Panc1 (cell line): ENCODE measurements at regions not wholly inside any gene's neighbourhood (a gene's known extent, or its start where the extent isn't known, plus 50 kb on each side); places are given as distances from the start of the nearest gene placed in this dataset.

Experiments
- ATAC-seq: fragments of 200-7000 bp; cut with Tn5 transposase; 2 replicates; pipeline ENCODE4 v1.9.1; 2020; ENCODE audit warnings: mild to moderate bottlenecking, moderate library complexity
- BruUV-seq: library from RNA; stranded (reverse); fragments of 400-500 nt; replicated peaks from 2 replicates; lab custom pipeline; 2021; lab: Mats Ljungman, UMichigan
- CTCF ChIA-PET: fragments of 300-600 bp; sonication (Branson Sonifier 250); formaldehyde crosslinking; loops from one replicate; lab custom pipeline; 2022; ENCODE audit warnings: antibody characterized with exemption; lab: Charles Lee
- POLR2A ChIA-PET: fragments of 300-600 bp; sonication (Branson Sonifier 250); formaldehyde crosslinking; loops from one replicate; lab custom pipeline; 2022; ENCODE audit warnings: antibody characterized with exemption; lab: Charles Lee
- DNase-seq: peaks from one replicate; pipeline ENCODE4 v3.0.0-alpha.2; 2010; ENCODE audit warnings: low read depth, low spot score
- H3K27ac ChIP-seq: 2 replicates; pipeline ENCODE4 v1.5.1; 2011; ENCODE audit warnings: mild to moderate bottlenecking, low read length, inconsistent platforms
- H3K27me3 ChIP-seq: fragments of 200-500 bp; sonication (Bioruptor generic); 2 replicates; pipeline ENCODE4 v1.6.0; 2014; ENCODE audit warnings: low read length, inconsistent platforms; ENCODE audit not compliant: control insufficient read depth, insufficient read depth
- H3K36me3 ChIP-seq: fragments of 200-500 bp; sonication (Bioruptor generic); 2 replicates; pipeline ENCODE4 v1.5.1; 2014; ENCODE audit warnings: inconsistent platforms, mild to moderate bottlenecking, low read length, moderate library complexity; ENCODE audit not compliant: control insufficient read depth, insufficient read depth
- H3K4me1 ChIP-seq: 2 replicates; pipeline ENCODE4 v1.5.1; 2011; ENCODE audit warnings: inconsistent platforms, mild to moderate bottlenecking, low read length, moderate library complexity; ENCODE audit not compliant: control insufficient read depth, insufficient read depth
- H3K4me3 ChIP-seq, 2 experiments: 2 replicates each; pipeline ENCODE4 v1.5.1; 2011 to 2012; ENCODE audit warnings: low read depth in 2 of 2, low read length in 2 of 2, mild to moderate bottlenecking in 2 of 2, inconsistent platforms in 1 of 2, moderate library complexity in 1 of 2
- H3K9me3 ChIP-seq: fragments of 200-500 bp; sonication (Bioruptor generic); 2 replicates; pipeline ENCODE4 v1.5.1; 2014; ENCODE audit warnings: low read depth, mild to moderate bottlenecking, inconsistent platforms, low read length, moderate library complexity; ENCODE audit not compliant: control insufficient read depth, insufficient read depth
- POLR2AphosphoS5 ChIP-seq: IDR thresholded peaks from 2 replicates; pipeline ENCODE4 v1.6.1; 2012; ENCODE audit warnings: mild to moderate bottlenecking, low read depth, low read length, moderate library complexity
- SIN3A ChIP-seq: IDR thresholded peaks from 2 replicates; pipeline ENCODE4 v1.6.1; 2012; ENCODE audit warnings: low read depth, mild to moderate bottlenecking, low read length, moderate library complexity, borderline replicate concordance; ENCODE audit not compliant: insufficient read depth
- TCF7L2 ChIP-seq: IDR thresholded peaks from 2 replicates; pipeline ENCODE4 v1.6.1; 2011; ENCODE audit warnings: mild to moderate bottlenecking, low read depth, low read length, inconsistent platforms
- in situ Hi-C: cut with HindIII; loops from 2 replicates; pipeline ENCODE4 v1.10.0; 2016; ENCODE audit warnings: low sequenced_read_pairs, low pct_unique_long_range_greater_than_20kb
- intact Hi-C: fragments of 100-400 bp; cut with micrococcal nuclease; formaldehyde crosslinking; loops from one replicate; pipeline ENCODE4 v1.10.0; 2022; ENCODE audit not compliant: unreplicated experiment
- TF ChIP-seq, protein P1 (sequence below), 2 experiments: IDR thresholded peaks; 2 replicates each; pipeline ENCODE4 v1.6.1; 2011 to 2012; ENCODE audit warnings: low read depth in 2 of 2, control low read depth in 1 of 2, low read length in 1 of 2, mild to moderate bottlenecking in 1 of 2, moderate library complexity in 1 of 2; ENCODE audit not compliant: insufficient read depth in 1 of 2
- TF ChIP-seq, protein P2 (sequence below): fragments of 450-650 bp; IDR thresholded peaks from 2 replicates; pipeline ENCODE4 v1.5.1; 2017; ENCODE audit warnings: mild to moderate bottlenecking

DNA sequence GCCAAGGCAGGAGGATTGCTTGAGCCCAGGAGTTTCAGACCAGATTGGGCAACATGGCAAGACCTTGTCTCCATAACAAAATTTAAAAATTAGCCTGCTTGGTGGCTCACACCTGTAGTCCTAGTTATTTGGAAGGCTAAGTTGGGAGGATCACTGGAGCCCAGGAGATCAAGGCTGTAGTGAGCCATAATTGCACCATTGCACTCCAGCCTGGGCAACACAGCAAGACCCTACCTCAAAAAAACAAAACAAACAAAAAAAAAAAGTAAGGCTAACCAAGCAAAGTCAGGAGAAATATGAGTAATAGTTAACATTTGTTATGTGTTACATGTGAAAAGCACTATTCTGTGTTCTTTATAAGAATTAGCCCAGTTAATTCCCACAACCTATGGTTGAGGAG lies 74.7 kb downstream of the FOXB2 start:
- no peak for ATAC-seq
- Histone ChIP-seq H3K36me3 (no peaks in the 10 kb centered on the region), H3K27ac (no peak overlapping the region), H3K4me1 (no peaks in the 10 kb centered on the region), H3K4me3 (no peak overlapping the region), H3K9me3 (no peaks in the 10 kb centered on the region), H3K27me3 (peaks cover 2% of the 10 kb centered on the region; the same call in 1 of the 2 replicates)
- no peak for DNase-seq
- in situ Hi-C loops (no loop called here), intact Hi-C loops (no loop called here)
- CTCF ChIA-PET, result no interaction called here
- BruUV-seq, result no TSS peak
- TF ChIP-seq SIN3A, result no peak
- no peak for TF ChIP-seq TCF7L2
- TF ChIP-seq, protein P1, sequence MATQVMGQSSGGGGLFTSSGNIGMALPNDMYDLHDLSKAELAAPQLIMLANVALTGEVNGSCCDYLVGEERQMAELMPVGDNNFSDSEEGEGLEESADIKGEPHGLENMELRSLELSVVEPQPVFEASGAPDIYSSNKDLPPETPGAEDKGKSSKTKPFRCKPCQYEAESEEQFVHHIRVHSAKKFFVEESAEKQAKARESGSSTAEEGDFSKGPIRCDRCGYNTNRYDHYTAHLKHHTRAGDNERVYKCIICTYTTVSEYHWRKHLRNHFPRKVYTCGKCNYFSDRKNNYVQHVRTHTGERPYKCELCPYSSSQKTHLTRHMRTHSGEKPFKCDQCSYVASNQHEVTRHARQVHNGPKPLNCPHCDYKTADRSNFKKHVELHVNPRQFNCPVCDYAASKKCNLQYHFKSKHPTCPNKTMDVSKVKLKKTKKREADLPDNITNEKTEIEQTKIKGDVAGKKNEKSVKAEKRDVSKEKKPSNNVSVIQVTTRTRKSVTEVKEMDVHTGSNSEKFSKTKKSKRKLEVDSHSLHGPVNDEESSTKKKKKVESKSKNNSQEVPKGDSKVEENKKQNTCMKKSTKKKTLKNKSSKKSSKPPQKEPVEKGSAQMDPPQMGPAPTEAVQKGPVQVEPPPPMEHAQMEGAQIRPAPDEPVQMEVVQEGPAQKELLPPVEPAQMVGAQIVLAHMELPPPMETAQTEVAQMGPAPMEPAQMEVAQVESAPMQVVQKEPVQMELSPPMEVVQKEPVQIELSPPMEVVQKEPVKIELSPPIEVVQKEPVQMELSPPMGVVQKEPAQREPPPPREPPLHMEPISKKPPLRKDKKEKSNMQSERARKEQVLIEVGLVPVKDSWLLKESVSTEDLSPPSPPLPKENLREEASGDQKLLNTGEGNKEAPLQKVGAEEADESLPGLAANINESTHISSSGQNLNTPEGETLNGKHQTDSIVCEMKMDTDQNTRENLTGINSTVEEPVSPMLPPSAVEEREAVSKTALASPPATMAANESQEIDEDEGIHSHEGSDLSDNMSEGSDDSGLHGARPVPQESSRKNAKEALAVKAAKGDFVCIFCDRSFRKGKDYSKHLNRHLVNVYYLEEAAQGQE (IDR thresholded peaks at IDR 0.05; ENCODE audit: insufficient read depth in 1 of 2, low read depth in 2 of 2, low read length in 1 of 2), result no peak
- TF ChIP-seq POLR2AphosphoS5, result no peak
- TF ChIP-seq, protein P2, sequence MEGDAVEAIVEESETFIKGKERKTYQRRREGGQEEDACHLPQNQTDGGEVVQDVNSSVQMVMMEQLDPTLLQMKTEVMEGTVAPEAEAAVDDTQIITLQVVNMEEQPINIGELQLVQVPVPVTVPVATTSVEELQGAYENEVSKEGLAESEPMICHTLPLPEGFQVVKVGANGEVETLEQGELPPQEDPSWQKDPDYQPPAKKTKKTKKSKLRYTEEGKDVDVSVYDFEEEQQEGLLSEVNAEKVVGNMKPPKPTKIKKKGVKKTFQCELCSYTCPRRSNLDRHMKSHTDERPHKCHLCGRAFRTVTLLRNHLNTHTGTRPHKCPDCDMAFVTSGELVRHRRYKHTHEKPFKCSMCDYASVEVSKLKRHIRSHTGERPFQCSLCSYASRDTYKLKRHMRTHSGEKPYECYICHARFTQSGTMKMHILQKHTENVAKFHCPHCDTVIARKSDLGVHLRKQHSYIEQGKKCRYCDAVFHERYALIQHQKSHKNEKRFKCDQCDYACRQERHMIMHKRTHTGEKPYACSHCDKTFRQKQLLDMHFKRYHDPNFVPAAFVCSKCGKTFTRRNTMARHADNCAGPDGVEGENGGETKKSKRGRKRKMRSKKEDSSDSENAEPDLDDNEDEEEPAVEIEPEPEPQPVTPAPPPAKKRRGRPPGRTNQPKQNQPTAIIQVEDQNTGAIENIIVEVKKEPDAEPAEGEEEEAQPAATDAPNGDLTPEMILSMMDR, result no peak
- POLR2A ChIA-PET, result no interaction called here

DNA sequence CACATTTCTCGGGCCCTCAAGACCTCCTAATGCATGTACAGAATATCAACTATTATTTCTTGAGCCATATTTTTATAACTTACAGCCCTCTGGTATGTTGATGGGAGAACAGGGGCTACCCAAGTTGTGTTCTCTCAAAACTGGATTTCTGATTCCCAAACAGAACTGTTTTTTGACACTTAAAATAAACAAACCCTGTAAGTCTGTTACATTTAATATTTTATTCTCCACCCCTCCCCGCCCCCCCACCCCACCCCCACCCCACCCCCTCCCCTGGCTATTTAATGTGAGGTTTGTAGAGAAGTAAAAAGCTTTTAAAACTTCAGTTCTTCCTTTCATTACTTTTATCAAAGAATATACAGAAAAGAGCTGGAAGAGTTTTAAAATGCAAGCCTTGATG lies 77.9 kb downstream of the FOXB2 start:
- no peaks in the 10 kb centered on the region for H3K36me3 ChIP-seq
- ATAC-seq (no peak), DNase-seq (no peak)
- H3K4me3 ChIP-seq, result no peak overlapping the region
- TF ChIP-seq SIN3A (no peak), TCF7L2 (no peak), POLR2AphosphoS5 (no peak)
- TF ChIP-seq, protein P2, result no peak
- TF ChIP-seq, protein P1 (IDR thresholded peaks at IDR 0.05; ENCODE audit: insufficient read depth in 1 of 2, low read depth in 2 of 2, low read length in 1 of 2), result no peak
- no TSS peak for BruUV-seq
- intact Hi-C loops, result no loop called here
- H3K9me3 ChIP-seq, result no peaks in the 10 kb centered on the region
- in situ Hi-C loops, result no loop called here
- H3K4me1 ChIP-seq, result no peaks in the 10 kb centered on the region
- peaks cover 2% of the 10 kb centered on the region; the same call in 1 of the 2 replicates for H3K27me3 ChIP-seq
- ChIA-PET POLR2A (interaction anchor here (0.6 kb wide), 1 partner anchor 160 kb away, joined by 7 read pairs; no protein-coding TSS in a partner anchor), CTCF (no interaction called here)
- no peak overlapping the region for H3K27ac ChIP-seq
